Fibroblast of lung (primary cell): ENCODE measurements at regions not wholly inside any gene's neighbourhood (a gene's known extent, or its start where the extent isn't known, plus 50 kb on each side); places are given as distances from the start of the nearest gene placed in this dataset.

Experiments
- CTCF ChIP-seq, 2 donors: IDR thresholded peaks in 1 of 2; conservative IDR thresholded peaks in 1 of 2; 1 replicate in 1 of 2; 2 replicates in 1 of 2; pipeline ENCODE4 v1.5.1; 2011 to 2012; ENCODE audit warnings: low read length in 2 of 2, control low read depth in 1 of 2, inconsistent platforms in 1 of 2, low read depth in 1 of 2, mild to moderate bottlenecking in 1 of 2
- EZH2 ChIP-seq: IDR thresholded peaks from 2 replicates; pipeline ENCODE4 v1.5.1; 2012; ENCODE audit warnings: low read length, control low read depth, mild to moderate bottlenecking; ENCODE audit errors: missing control alignments

- no peak for TF ChIP-seq CTCF (conservative IDR thresholded peaks at IDR 0.05 in 1 of 2, IDR thresholded peaks at IDR 0.05 in 1 of 2; ENCODE audit: low read depth in 1 of 2, low read length in 2 of 2)
- no peak for TF ChIP-seq EZH2
Observed at GRCh38 chr1:98203466-98203865, 282.6 kb upstream of the DPYD start.
